Right cardiac atrium (tissue), 5 donors: ENCODE measurements at regions not wholly inside any gene's neighbourhood (a gene's known extent, or its start where the extent isn't known, plus 50 kb on each side); places are given as distances from the start of the nearest gene placed in this dataset.
A peak's percentile ranks its signal among the peaks of the same experiment; 100 is the strongest.

Source experiments
- ATAC-seq, 2 donors: fragments of 200-7000 bp; cut with Tn5 transposase; one replicate each; pipeline versions ENCODE4 v1.8.0 to v1.9.1; 2020; ENCODE audit warnings: moderate library complexity in 2 of 2, mild to moderate bottlenecking in 1 of 2
- DNase-seq, 3 donors: peaks; one replicate each; pipeline ENCODE4 v3.0.0-alpha.2; 2020
- H3K27ac ChIP-seq: one replicate; pipeline ENCODE4 v1.5.1; 2013; ENCODE audit warnings: mild to moderate bottlenecking, low read length, control low read depth, moderate library complexity
- H3K27me3 ChIP-seq: one replicate; pipeline ENCODE4 v1.6.1; 2013; ENCODE audit not compliant: control insufficient read depth, insufficient read depth
- H3K4me1 ChIP-seq: one replicate; pipeline ENCODE4 v1.6.1; 2013; ENCODE audit warnings: low read length; ENCODE audit not compliant: control insufficient read depth, insufficient read depth
- H3K4me3 ChIP-seq: one replicate; pipeline ENCODE4 v1.5.1; 2013; ENCODE audit warnings: low read length, control low read depth
- H3K9me3 ChIP-seq: one replicate; pipeline ENCODE4 v1.6.1; 2013; ENCODE audit warnings: low read length; ENCODE audit not compliant: control insufficient read depth
- WGBS: extraction: QIAGEN DNeasy Blood & Tissue Kit; methylation state at CpG from one replicate; pipeline ENCODE4 v1.1.7; 2013; 5-methylcytosine and 5-hydroxymethylcytosine counted together
- intact Hi-C, 4 donors: fragments of 100-400 bp; cut with DNase I; formaldehyde crosslinking; loops; one replicate each; pipeline versions ENCODE4 v1.11.0 to v1.14.0; 2022 to 2023
- donor health status: healthy with polysubstance abuse.
- donor health status: DM: no; HTN: yes; CAD: no.
- donor health status: DM: no; HTN: no; CAD: no.
- donor health status: DM: no; HTN: yes; CAD: no; lungs with severe emphysema.
- donor health status: DM: yes; HTN: yes; CAD: no.

- DNase-seq (no peak), ATAC-seq (no peak)
- Histone ChIP-seq H3K9me3 (no peaks in the 10 kb centered on the region), H3K27me3 (no peaks in the 10 kb centered on the region), H3K4me3 (no peak overlapping the region), H3K27ac (no peak overlapping the region), H3K4me1 (no peaks in the 10 kb centered on the region)
- 14% methylated on average over 6 of the region's 6 CpGs for WGBS
- intact Hi-C loops: no loop called here
Observed at GRCh38 chr18:78713069-78713468, 266.5 kb upstream of the SALL3 start.

- Histone ChIP-seq H3K27ac (no peak overlapping the region), H3K27me3 (no peaks in the 10 kb centered on the region), H3K4me3 (no peak overlapping the region), H3K9me3 (no peaks in the 10 kb centered on the region), H3K4me1 (no peaks in the 10 kb centered on the region)
- DNase-seq (no peak), ATAC-seq (no peak)
- intact Hi-C loops: no loop called here
- WGBS: 86% methylated on average over 9 of the region's 9 CpGs
Observed at GRCh38 chr18:78713726-78714125, 265.9 kb upstream of the SALL3 start.

GRCh38 chr18:78716022-78716421 is 263.6 kb upstream of the SALL3 start:
- no peak overlapping the region for H3K4me3 ChIP-seq
- DNase-seq: no peak
- intact Hi-C loops: no loop called here
- H3K27me3 ChIP-seq: no peaks in the 10 kb centered on the region
- ATAC-seq: no peak
- H3K9me3 ChIP-seq: no peaks in the 10 kb centered on the region
- WGBS: 73% methylated on average over 8 of the region's 8 CpGs
- no peak overlapping the region for H3K27ac ChIP-seq
- no peaks in the 10 kb centered on the region for H3K4me1 ChIP-seq

GRCh38 chr18:78716581-78716980 is 263.0 kb upstream of the SALL3 start:
- WGBS: 86% methylated on average over 17 of the region's 17 CpGs
- Histone ChIP-seq H3K4me3 (no peak overlapping the region), H3K27me3 (no peaks in the 10 kb centered on the region), H3K4me1 (no peaks in the 10 kb centered on the region), H3K9me3 (no peaks in the 10 kb centered on the region), H3K27ac (no peak overlapping the region)
- DNase-seq (no peak), ATAC-seq (no peak)
- intact Hi-C loops: no loop called here

GRCh38 chr18:78717051-78717765 is 262.4 kb upstream of the SALL3 start:
- H3K9me3 ChIP-seq: no peaks in the 10 kb centered on the region
- intact Hi-C loops: no loop called here
- 94% methylated on average over 37 of the region's 37 CpGs for WGBS
- H3K4me1 ChIP-seq: no peaks in the 10 kb centered on the region
- ATAC-seq (no peak), DNase-seq (peak in 1 of 3 donors; percentile 23)
- H3K27me3 ChIP-seq: no peaks in the 10 kb centered on the region
- H3K27ac ChIP-seq: no peak overlapping the region
- H3K4me3 ChIP-seq: no peak overlapping the region

- no peak overlapping the region for H3K4me3 ChIP-seq
- no peaks in the 10 kb centered on the region for H3K9me3 ChIP-seq
- H3K27ac ChIP-seq: no peak overlapping the region
- 88% methylated on average over 6 of the region's 6 CpGs for WGBS
- no peaks in the 10 kb centered on the region for H3K4me1 ChIP-seq
- DNase-seq (no peak), ATAC-seq (no peak)
- H3K27me3 ChIP-seq: no peaks in the 10 kb centered on the region
- intact Hi-C loops: no loop called here
Observed at GRCh38 chr18:78717766-78718150, 261.9 kb upstream of the SALL3 start.

GRCh38 chr18:78719821-78720220 is 259.8 kb upstream of the SALL3 start:
- 94% methylated on average over 11 of the region's 11 CpGs for WGBS
- intact Hi-C loops: no loop called here
- H3K27me3 ChIP-seq: no peaks in the 10 kb centered on the region
- H3K27ac ChIP-seq: no peak overlapping the region
- no peak overlapping the region for H3K4me3 ChIP-seq
- no peak for DNase-seq
- no peaks in the 10 kb centered on the region for H3K4me1 ChIP-seq
- H3K9me3 ChIP-seq: no peaks in the 10 kb centered on the region
- ATAC-seq: no peak

- intact Hi-C loops: no loop called here
- Histone ChIP-seq H3K27ac (no peak overlapping the region), H3K4me1 (no peaks in the 10 kb centered on the region), H3K27me3 (no peaks in the 10 kb centered on the region), H3K4me3 (no peak overlapping the region), H3K9me3 (no peaks in the 10 kb centered on the region)
- ATAC-seq (peak in 1 of 2 donors; percentile 33), DNase-seq (peak in 2 of 3 donors; percentile 54 to 65)
- WGBS: 65% methylated on average over 33 of the region's 33 CpGs
Observed at GRCh38 chr18:78720456-78721237, 259.0 kb upstream of the SALL3 start.

GRCh38 chr18:78721238-78721875 is 258.3 kb upstream of the SALL3 start:
- Histone ChIP-seq H3K27ac (no peak overlapping the region), H3K27me3 (no peaks in the 10 kb centered on the region), H3K9me3 (no peaks in the 10 kb centered on the region), H3K4me1 (no peaks in the 10 kb centered on the region), H3K4me3 (no peak overlapping the region)
- DNase-seq (peak in 1 of 3 donors; percentile 36), ATAC-seq (no peak)
- intact Hi-C loops: no loop called here
- 31% methylated on average over 22 of the region's 22 CpGs for WGBS

- Histone ChIP-seq H3K4me3 (no peak overlapping the region), H3K27ac (no peak overlapping the region), H3K27me3 (no peaks in the 10 kb centered on the region), H3K9me3 (no peaks in the 10 kb centered on the region), H3K4me1 (no peaks in the 10 kb centered on the region)
- ATAC-seq: no peak
- no peak for DNase-seq
- intact Hi-C loops: no loop called here
- 59% methylated on average over 9 of the region's 9 CpGs for WGBS
Observed at GRCh38 chr18:78721981-78722380, 257.6 kb upstream of the SALL3 start.

GRCh38 chr18:78722386-78722785 is 257.2 kb upstream of the SALL3 start:
- Histone ChIP-seq H3K4me3 (no peak overlapping the region), H3K9me3 (no peaks in the 10 kb centered on the region), H3K27me3 (no peaks in the 10 kb centered on the region), H3K4me1 (no peaks in the 10 kb centered on the region), H3K27ac (no peak overlapping the region)
- DNase-seq (no peak), ATAC-seq (no peak)
- WGBS: 71% methylated on average over 10 of the region's 10 CpGs
- intact Hi-C loops: no loop called here
